PC-3 (cell line): ENCODE measurements at regions not wholly inside any gene's neighbourhood (a gene's known extent, or its start where the extent isn't known, plus 50 kb on each side); places are given as distances from the start of the nearest gene placed in this dataset.
"Not testable (repeated sequence)": the region's sequence is repeated elsewhere in the genome, so short reads cannot be mapped to it uniquely, and the experiment has no call there.

Source experiments
- ATAC-seq: fragments of 200-7000 bp; cut with Tn5 transposase; 2 replicates; pipeline ENCODE4 v1.9.1; 2020; ENCODE audit warnings: mild to moderate bottlenecking, moderate library complexity
- BruUV-seq: library from RNA; stranded (reverse); fragments of 400-500 nt; replicated peaks from 2 replicates; lab custom pipeline; 2021; lab: Mats Ljungman, UMichigan
- CTCF ChIA-PET: fragments of 300-600 bp; sonication (Branson Sonifier 250); formaldehyde crosslinking; loops from one replicate; lab custom pipeline; 2022; ENCODE audit warnings: antibody characterized with exemption; lab: Charles Lee
- POLR2A ChIA-PET: fragments of 300-600 bp; sonication (Branson Sonifier 250); formaldehyde crosslinking; loops from one replicate; lab custom pipeline; 2022; ENCODE audit warnings: antibody characterized with exemption; ENCODE audit not compliant: unreplicated experiment; lab: Charles Lee
- DNase-seq: peaks from one replicate; pipeline ENCODE4 v3.0.0-alpha.2; 2015
- H2AFZ ChIP-seq: fragments of 300-600 bp; sonication (generic); 2 replicates; pipeline ENCODE4 v1.6.0; 2016; ENCODE audit warnings: antibody characterized with exemption, low read length
- H3F3A ChIP-seq: fragments of 300-600 bp; sonication (generic); one replicate; pipeline ENCODE4 v1.6.0; 2017; ENCODE audit warnings: antibody characterized with exemption, low read length, control low read depth, mild to moderate bottlenecking; ENCODE audit not compliant: unreplicated experiment
- H3K27ac ChIP-seq: fragments of 300-600 bp; sonication (generic); 2 replicates; pipeline ENCODE4 v1.5.1; 2016; ENCODE audit warnings: mild to moderate bottlenecking, low read length
- H3K27me3 ChIP-seq: fragments of 300-600 bp; sonication (generic); 2 replicates; pipeline ENCODE4 v1.6.1; 2016; ENCODE audit warnings: low read length, mixed read lengths
- H3K36me3 ChIP-seq: fragments of 300-600 bp; sonication (generic); 2 replicates; pipeline ENCODE4 v1.6.1; 2016; ENCODE audit warnings: low read depth, mixed run types, low read length, mixed read lengths
- H3K4me1 ChIP-seq: fragments of 300-600 bp; sonication (generic); 2 replicates; pipeline ENCODE4 v1.5.1; 2016; ENCODE audit warnings: low read length; ENCODE audit not compliant: insufficient read depth
- H3K4me2 ChIP-seq: fragments of 300-600 bp; sonication (generic); 2 replicates; pipeline ENCODE4 v1.6.0; 2016; ENCODE audit warnings: low read length
- H3K4me3 ChIP-seq: fragments of 300-600 bp; sonication (generic); 2 replicates; pipeline ENCODE4 v1.5.1; 2016; ENCODE audit warnings: mild to moderate bottlenecking, low read length, mixed read lengths
- H3K79me2 ChIP-seq: fragments of 300-600 bp; sonication (generic); 2 replicates; pipeline ENCODE4 v1.6.1; 2017; ENCODE audit warnings: low read length, mixed read lengths
- H3K9ac ChIP-seq: fragments of 300-600 bp; sonication (generic); 2 replicates; pipeline ENCODE4 v1.6.0; 2016; ENCODE audit warnings: mild to moderate bottlenecking, low read length
- H3K9me2 ChIP-seq: fragments of 300-600 bp; sonication (generic); replicated peaks from 2 replicates; pipeline ENCODE4 v1.6.1; 2016; ENCODE audit warnings: mixed run types, low read length, mixed read lengths
- H3K9me3 ChIP-seq: fragments of 300-600 bp; sonication (generic); 2 replicates; pipeline ENCODE4 v1.6.1; 2016; ENCODE audit warnings: low read length, mixed read lengths
- H4K20me1 ChIP-seq: fragments of 300-600 bp; sonication (generic); 2 replicates; pipeline ENCODE4 v1.6.1; 2016; ENCODE audit warnings: low read length, mixed read lengths
- CTCF ChIP-seq: fragments of 300-600 bp; sonication (generic); conservative IDR thresholded peaks from 2 replicates; pipeline ENCODE4 v1.5.1; 2017; ENCODE audit warnings: antibody characterized with exemption, low read depth, mild to moderate bottlenecking, low read length
- EZH2 ChIP-seq: fragments of 300-600 bp; sonication (generic); IDR thresholded peaks from one replicate; pipeline ENCODE4 v1.6.1; 2017; ENCODE audit warnings: antibody characterized with exemption, mild to moderate bottlenecking, low read length; ENCODE audit not compliant: unreplicated experiment
- EZH2phosphoT487 ChIP-seq: fragments of 300-600 bp; sonication (generic); IDR thresholded peaks from 2 replicates; pipeline ENCODE4 v1.6.1; 2018; ENCODE audit warnings: mild to moderate bottlenecking, antibody characterized with exemption, low read length, borderline replicate concordance
- intact Hi-C: fragments of 100-400 bp; cut with micrococcal nuclease; formaldehyde crosslinking; loops from 2 replicates; pipeline ENCODE4 v1.9.0; 2023

- H3F3A ChIP-seq: no peaks in the 10 kb centered on the region
- H3K9me3 ChIP-seq: no peaks in the 10 kb centered on the region
- H3K4me3 ChIP-seq: no peak overlapping the region
- ATAC-seq (no peak), DNase-seq (no peak)
- H3K36me3 ChIP-seq: no peaks in the 10 kb centered on the region
- no peak overlapping the region for H3K4me2 ChIP-seq
- ChIA-PET CTCF (no interaction called here), POLR2A (no interaction called here)
- H3K27ac ChIP-seq: no peak overlapping the region
- no peak overlapping the region for H2AFZ ChIP-seq
- H3K79me2 ChIP-seq: no peaks in the 10 kb centered on the region
- H3K4me1 ChIP-seq: no peaks in the 10 kb centered on the region
- intact Hi-C loops: no loop called here
- no peak for TF ChIP-seq CTCF
- no peak for TF ChIP-seq EZH2
- no peak for TF ChIP-seq EZH2phosphoT487
- no peaks in the 10 kb centered on the region for H3K9me2 ChIP-seq
- no peaks in the 10 kb centered on the region for H4K20me1 ChIP-seq
- BruUV-seq: no TSS peak
- H3K27me3 ChIP-seq: peaks cover 6% of the 10 kb centered on the region; the same call in 1 of the 2 replicates
- H3K9ac ChIP-seq: no peak overlapping the region
These were observed 227.9 kb downstream of the PYDC2 start for GRCh38 chr3:191688756-191689433.

GRCh38 chr3:191691184-191691583 lies 230.2 kb downstream of the PYDC2 start:
- H3K79me2 ChIP-seq, CTCF ChIA-PET, H2AFZ ChIP-seq, H3K36me3 ChIP-seq, H4K20me1 ChIP-seq, intact Hi-C loops, H3K9ac ChIP-seq, DNase-seq, H3K4me2 ChIP-seq, H3K27ac ChIP-seq, H3K9me3 ChIP-seq, ATAC-seq, BruUV-seq, H3K27me3 ChIP-seq, H3F3A ChIP-seq, H3K9me2 ChIP-seq, H3K4me3 ChIP-seq, POLR2A ChIA-PET: not testable (repeated sequence)
- H3K4me1 ChIP-seq: peaks cover 14% of the 10 kb centered on the region

- ChIA-PET POLR2A (no interaction called here), CTCF (no interaction called here)
- Histone ChIP-seq H3K36me3 (no peaks in the 10 kb centered on the region), H3K4me3 (no peak overlapping the region), H3K9me2 (no peaks in the 10 kb centered on the region), H3K9ac (no peak overlapping the region), H4K20me1 (no peaks in the 10 kb centered on the region), H3K4me2 (no peak overlapping the region), H3K27ac (peak overlapping the region; percentile 59), H2AFZ (peak overlapping the region; percentile 47), H3K79me2 (no peaks in the 10 kb centered on the region), H3K4me1 (peaks cover 18% of the 10 kb centered on the region), H3K9me3 (no peaks in the 10 kb centered on the region), H3K27me3 (no peaks in the 10 kb centered on the region), H3F3A (no peaks in the 10 kb centered on the region)
- intact Hi-C loops: loop anchor here (1.0 kb wide), 1 partner anchor 179 kb away; no protein-coding TSS in a partner anchor
- DNase-seq (no peak), ATAC-seq (peak; percentile 13)
- BruUV-seq: no TSS peak
- TF ChIP-seq EZH2: no peak
- TF ChIP-seq CTCF: no peak
- no peak for TF ChIP-seq EZH2phosphoT487
These were observed 234.3 kb downstream of the PYDC2 start for GRCh38 chr3:191695131-191695814.
